ENCODE measurements at regions not wholly inside any gene's neighbourhood (a gene's known extent, or its start where the extent isn't known, plus 50 kb on each side); places are given as distances from the start of the nearest gene placed in this dataset.

- Histone ChIP-seq H3K36me3 (ENCODE audit: insufficient read depth, low read length) (no peaks in the 10 kb centered on the region), H3K27ac (ENCODE audit: low read depth, low read length) (no peak overlapping the region), H3K4me3 (ENCODE audit: low read length) (no peak overlapping the region), H3K9me3 (ENCODE audit: insufficient read depth, low read depth, low read length) (no peaks in the 10 kb centered on the region), H3K4me1 (ENCODE audit: insufficient read depth, low read length) (no peaks in the 10 kb centered on the region), H3K27me3 (ENCODE audit: insufficient read depth, low read length) (no peaks in the 10 kb centered on the region), H3K9ac (ENCODE audit: low read depth, low read length) (no peak overlapping the region)
Observed at GRCh38 chr13:60772726-60773125, 375.7 kb downstream of the TDRD3 start.

GRCh38 chr13:60765700-60766411, 368.8 kb downstream of the TDRD3 start:
- Histone ChIP-seq H3K9me3 (ENCODE audit: insufficient read depth, low read depth, low read length) (no peaks in the 10 kb centered on the region), H3K36me3 (ENCODE audit: insufficient read depth, low read length) (no peaks in the 10 kb centered on the region), H3K27ac (ENCODE audit: low read depth, low read length) (no peak overlapping the region), H3K9ac (ENCODE audit: low read depth, low read length) (no peak overlapping the region), H3K4me1 (ENCODE audit: insufficient read depth, low read length) (peaks cover 5% of the 10 kb centered on the region; the same call in 1 of the 2 replicates), H3K4me3 (ENCODE audit: low read length) (no peak overlapping the region), H3K27me3 (ENCODE audit: insufficient read depth, low read length) (no peaks in the 10 kb centered on the region)
- WGBS: 93% methylated on average over 4 of the region's 5 CpGs

- Histone ChIP-seq H3K27me3 (ENCODE audit: insufficient read depth, low read length) (no peaks in the 10 kb centered on the region), H3K9me3 (ENCODE audit: insufficient read depth, low read depth, low read length) (no peaks in the 10 kb centered on the region), H3K4me3 (ENCODE audit: low read length) (no peak overlapping the region), H3K36me3 (ENCODE audit: insufficient read depth, low read length) (no peaks in the 10 kb centered on the region), H3K9ac (ENCODE audit: low read depth, low read length) (no peak overlapping the region), H3K4me1 (ENCODE audit: insufficient read depth, low read length) (peaks cover 48% of the 10 kb centered on the region), H3K27ac (ENCODE audit: low read depth, low read length) (no peak overlapping the region)
- 68% methylated on average over 9 of the region's 9 CpGs for WGBS
Observed at GRCh38 chr13:60759499-60759898, 362.5 kb downstream of the TDRD3 start.

DNA sequence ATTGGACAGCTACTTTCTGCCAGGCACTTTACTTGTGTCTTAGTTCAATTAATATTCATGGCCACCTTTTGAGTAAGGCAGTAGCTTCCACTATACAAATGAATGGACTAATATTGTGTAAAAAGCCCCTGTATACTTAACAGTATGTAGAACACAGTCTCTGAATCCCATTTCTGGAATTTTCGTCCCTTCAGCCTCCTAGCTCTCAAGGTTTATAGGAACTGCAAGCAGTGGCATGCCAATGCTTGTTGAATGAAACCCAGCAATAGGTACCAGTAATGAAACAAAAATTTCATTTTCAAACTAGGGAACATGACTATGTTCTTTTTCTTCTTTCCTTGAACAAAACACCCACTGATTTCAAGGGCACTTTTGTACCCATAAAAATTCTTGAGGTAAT, 361.6 kb downstream of the TDRD3 start:
- Histone ChIP-seq H3K9ac (ENCODE audit: low read depth, low read length) (no peak overlapping the region), H3K36me3 (ENCODE audit: insufficient read depth, low read length) (no peaks in the 10 kb centered on the region), H3K27ac (ENCODE audit: low read depth, low read length) (no peak overlapping the region), H3K4me3 (ENCODE audit: low read length) (no peak overlapping the region), H3K4me1 (ENCODE audit: insufficient read depth, low read length) (peaks cover 53% of the 10 kb centered on the region), H3K9me3 (ENCODE audit: insufficient read depth, low read depth, low read length) (no peaks in the 10 kb centered on the region), H3K27me3 (ENCODE audit: insufficient read depth, low read length) (no peaks in the 10 kb centered on the region)
- 91% methylated on average over 1 of the region's 1 CpG for WGBS

- 91% methylated on average over 7 of the region's 7 CpGs for WGBS
- Histone ChIP-seq H3K9me3 (ENCODE audit: insufficient read depth, low read depth, low read length) (no peaks in the 10 kb centered on the region), H3K36me3 (ENCODE audit: insufficient read depth, low read length) (no peaks in the 10 kb centered on the region), H3K9ac (ENCODE audit: low read depth, low read length) (no peak overlapping the region), H3K27ac (ENCODE audit: low read depth, low read length) (no peak overlapping the region), H3K4me1 (ENCODE audit: insufficient read depth, low read length) (peaks cover 53% of the 10 kb centered on the region), H3K27me3 (ENCODE audit: insufficient read depth, low read length) (no peaks in the 10 kb centered on the region), H3K4me3 (ENCODE audit: low read length) (no peak overlapping the region)
Observed at GRCh38 chr13:60757501-60758215, 360.6 kb downstream of the TDRD3 start.

GRCh38 chr13:60756306-60756705, 359.3 kb downstream of the TDRD3 start:
- WGBS: 84% methylated on average over 5 of the region's 5 CpGs
- Histone ChIP-seq H3K9me3 (ENCODE audit: insufficient read depth, low read depth, low read length) (no peaks in the 10 kb centered on the region), H3K27ac (ENCODE audit: low read depth, low read length) (no peak overlapping the region), H3K9ac (ENCODE audit: low read depth, low read length) (no peak overlapping the region), H3K27me3 (ENCODE audit: insufficient read depth, low read length) (no peaks in the 10 kb centered on the region), H3K4me3 (ENCODE audit: low read length) (no peak overlapping the region), H3K4me1 (ENCODE audit: insufficient read depth, low read length) (peaks cover 53% of the 10 kb centered on the region), H3K36me3 (ENCODE audit: insufficient read depth, low read length) (no peaks in the 10 kb centered on the region)

- H3K9me3 ChIP-seq (ENCODE audit: insufficient read depth, low read depth, low read length): no peaks in the 10 kb centered on the region
- H3K36me3 ChIP-seq (ENCODE audit: insufficient read depth, low read length): no peaks in the 10 kb centered on the region
- H3K9ac ChIP-seq (ENCODE audit: low read depth, low read length): no peak overlapping the region
- 71% methylated on average over 3 of the region's 4 CpGs for WGBS
- no peak overlapping the region for H3K27ac ChIP-seq (ENCODE audit: low read depth, low read length)
- no peaks in the 10 kb centered on the region for H3K27me3 ChIP-seq (ENCODE audit: insufficient read depth, low read length)
- no peak overlapping the region for H3K4me3 ChIP-seq (ENCODE audit: low read length)
- H3K4me1 ChIP-seq (ENCODE audit: insufficient read depth, low read length): peaks cover 53% of the 10 kb centered on the region
Observed at GRCh38 chr13:60755380-60756163, 358.6 kb downstream of the TDRD3 start.

GRCh38 chr13:60754211-60755090, 357.4 kb downstream of the TDRD3 start:
- no peaks in the 10 kb centered on the region for H3K9me3 ChIP-seq (ENCODE audit: insufficient read depth, low read depth, low read length)
- no peaks in the 10 kb centered on the region for H3K36me3 ChIP-seq (ENCODE audit: insufficient read depth, low read length)
- no peaks in the 10 kb centered on the region for H3K27me3 ChIP-seq (ENCODE audit: insufficient read depth, low read length)
- H3K9ac ChIP-seq (ENCODE audit: low read depth, low read length): no peak overlapping the region
- H3K4me3 ChIP-seq (ENCODE audit: low read length): no peak overlapping the region
- H3K4me1 ChIP-seq (ENCODE audit: insufficient read depth, low read length): peaks cover 44% of the 10 kb centered on the region
- 88% methylated on average over 10 of the region's 10 CpGs for WGBS
- H3K27ac ChIP-seq (ENCODE audit: low read depth, low read length): peak overlapping the region; percentile 5

DNA sequence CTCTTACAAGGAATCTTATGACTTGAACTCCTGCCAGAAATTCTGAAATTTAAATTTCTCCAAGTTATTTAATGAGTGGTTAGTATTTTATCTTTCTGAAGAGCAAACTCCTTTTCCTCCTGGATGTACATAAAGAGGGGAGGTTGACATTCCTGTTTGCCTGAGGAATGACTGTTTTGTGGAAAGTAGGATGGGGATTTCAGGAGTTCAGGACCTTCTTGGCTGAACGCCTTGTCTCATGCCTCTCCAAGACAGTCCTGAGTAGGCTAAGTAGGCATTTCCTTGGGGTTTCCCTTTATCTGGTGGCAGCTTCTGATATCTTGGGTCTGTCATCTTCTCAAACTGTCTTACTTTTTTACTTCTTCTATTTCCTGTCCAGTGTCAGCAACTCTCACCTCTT, 356.6 kb downstream of the TDRD3 start:
- Histone ChIP-seq H3K4me1 (ENCODE audit: insufficient read depth, low read length) (peaks cover 36% of the 10 kb centered on the region), H3K27me3 (ENCODE audit: insufficient read depth, low read length) (no peaks in the 10 kb centered on the region), H3K36me3 (ENCODE audit: insufficient read depth, low read length) (no peaks in the 10 kb centered on the region), H3K9ac (ENCODE audit: low read depth, low read length) (no peak overlapping the region), H3K4me3 (ENCODE audit: low read length) (no peak overlapping the region), H3K9me3 (ENCODE audit: insufficient read depth, low read depth, low read length) (no peaks in the 10 kb centered on the region), H3K27ac (ENCODE audit: low read depth, low read length) (no peak overlapping the region)
- WGBS: 88% methylated on average over 1 of the region's 1 CpG

- no peak overlapping the region for H3K9ac ChIP-seq (ENCODE audit: low read depth, low read length)
- H3K36me3 ChIP-seq (ENCODE audit: insufficient read depth, low read length): no peaks in the 10 kb centered on the region
- H3K27me3 ChIP-seq (ENCODE audit: insufficient read depth, low read length): no peaks in the 10 kb centered on the region
- WGBS: 90% methylated on average over 3 of the region's 3 CpGs
- H3K27ac ChIP-seq (ENCODE audit: low read depth, low read length): no peak overlapping the region
- no peaks in the 10 kb centered on the region for H3K4me1 ChIP-seq (ENCODE audit: insufficient read depth, low read length)
- no peak overlapping the region for H3K4me3 ChIP-seq (ENCODE audit: low read length)
- H3K9me3 ChIP-seq (ENCODE audit: insufficient read depth, low read depth, low read length): no peaks in the 10 kb centered on the region
Observed at GRCh38 chr13:60745343-60745742, 348.3 kb downstream of the TDRD3 start.
